HG03442 (cell line): ENCODE measurements at regions not wholly inside any gene's neighbourhood (a gene's known extent, or its start where the extent isn't known, plus 50 kb on each side); places are given as distances from the start of the nearest gene placed in this dataset.
"Not testable (repeated sequence)": the region's sequence is repeated elsewhere in the genome, so short reads cannot be mapped to it uniquely, and the experiment has no call there.

Experiments
- ATAC-seq: cut with Tn5 transposase; IDR thresholded peaks from one replicate; pipeline ENCODE4 v1.9.1; 2021; ENCODE audit warnings: mild to moderate bottlenecking, moderate library complexity; ENCODE audit not compliant: unreplicated experiment

DNA sequence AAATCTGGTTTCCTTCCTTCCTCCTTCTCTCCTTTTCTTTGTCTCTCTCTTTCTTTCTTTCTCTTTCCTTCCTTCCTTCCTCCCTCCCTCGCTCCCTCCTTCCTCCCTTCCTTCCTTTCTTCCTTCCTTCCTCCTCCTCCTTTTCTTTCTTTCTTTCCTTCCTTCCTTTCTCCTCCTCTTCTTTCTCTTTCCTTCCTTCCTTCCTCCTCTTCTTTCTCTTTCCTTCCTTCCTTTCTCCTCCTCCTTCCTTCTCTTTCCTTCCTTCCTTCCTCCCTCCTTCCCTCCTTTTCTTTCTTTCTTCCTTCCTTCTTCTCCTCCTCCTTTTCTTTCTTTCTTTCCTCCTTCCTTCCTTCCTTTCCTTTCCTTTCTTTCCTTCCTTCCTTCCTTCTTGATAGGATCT, 61.2 kb downstream of the VIP start:
- ATAC-seq = no peak

DNA sequence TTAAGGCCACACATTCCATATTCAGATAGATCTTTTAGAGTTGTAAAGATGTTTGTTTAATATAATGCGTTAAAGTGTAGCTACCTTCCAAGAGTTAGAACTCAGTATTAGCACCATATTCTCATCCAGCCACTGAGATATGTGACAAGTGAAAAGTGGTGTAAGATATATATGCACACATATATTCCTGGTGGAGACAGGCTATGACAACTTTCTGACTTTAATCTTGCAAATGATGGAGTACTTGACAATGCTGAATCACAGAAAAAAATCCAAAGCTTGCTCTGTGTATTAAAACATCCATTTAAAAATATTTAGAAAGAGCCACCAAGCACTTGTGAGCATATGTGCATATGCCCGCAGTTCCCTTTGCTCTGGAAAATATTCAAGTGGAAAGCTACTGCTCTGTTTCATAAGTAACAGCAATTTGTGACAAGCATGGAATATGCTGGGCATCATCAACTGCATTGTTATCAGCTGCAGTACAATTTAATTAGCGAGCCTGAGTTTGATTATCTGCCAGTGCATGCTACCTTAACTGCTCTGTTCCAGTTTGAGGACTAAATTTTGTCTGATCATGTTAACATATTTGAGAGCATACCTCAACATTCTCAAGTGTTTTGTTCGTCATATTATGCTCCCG, 64.8 kb downstream of the VIP start:
- no peak for ATAC-seq

DNA sequence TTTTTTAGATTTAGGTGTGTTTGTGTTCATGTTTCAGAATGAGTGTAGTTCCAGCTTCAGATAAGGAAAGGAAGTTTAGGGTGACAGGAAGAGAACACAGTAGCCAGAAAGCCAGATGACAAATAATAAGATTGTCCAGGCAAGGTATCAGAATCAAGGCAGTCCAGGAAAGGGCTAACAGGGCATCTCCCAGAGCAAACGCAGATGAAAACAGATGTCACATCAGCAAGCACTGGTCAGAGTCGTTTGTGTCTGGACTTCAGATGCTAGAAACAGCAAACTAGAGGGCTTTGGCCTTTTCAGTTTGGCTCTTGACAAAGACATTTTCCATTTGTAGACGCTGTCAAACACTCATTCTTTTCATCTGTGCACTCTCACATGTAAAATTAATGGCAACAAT, 65.5 kb downstream of the VIP start:
- no peak for ATAC-seq

DNA sequence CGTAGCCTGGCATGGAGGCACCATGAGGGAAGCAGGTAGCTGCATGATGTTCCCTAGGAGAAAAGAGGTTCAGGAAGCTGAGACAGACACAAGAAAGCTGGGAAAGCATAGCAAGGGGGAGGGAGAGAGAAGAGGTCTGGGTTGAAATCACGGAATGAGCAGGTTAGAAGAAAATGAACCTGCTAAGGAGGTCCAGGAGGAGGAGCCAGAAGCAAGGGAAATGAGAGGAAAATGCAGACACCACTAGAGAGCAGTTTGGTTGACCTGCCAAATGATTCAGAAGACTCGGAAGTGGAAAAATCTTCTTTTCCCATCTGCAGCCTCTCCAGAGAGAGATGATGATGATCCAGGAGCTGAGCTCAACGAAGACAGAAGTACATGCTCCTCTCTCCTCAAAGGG, 70.9 kb downstream of the VIP start:
- no peak for ATAC-seq

DNA sequence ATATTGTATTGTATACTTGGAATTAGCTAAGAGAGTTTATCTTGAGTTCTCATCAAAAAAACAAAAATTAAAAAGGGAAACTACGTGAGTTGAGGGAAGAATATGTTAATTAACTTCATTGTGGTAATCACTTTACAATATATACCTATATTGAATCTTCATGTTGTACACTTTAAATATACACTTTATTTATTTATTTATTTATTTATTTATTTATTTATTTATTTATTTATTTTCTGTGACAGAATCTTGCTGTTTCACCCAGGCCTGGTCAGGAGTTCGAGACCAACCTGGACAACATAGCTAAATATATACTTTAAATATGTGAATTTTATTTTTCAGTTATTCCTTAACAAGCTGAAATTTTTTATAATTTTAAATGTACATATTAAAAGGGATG, 74.1 kb downstream of the VIP start:
- no peak for ATAC-seq

DNA sequence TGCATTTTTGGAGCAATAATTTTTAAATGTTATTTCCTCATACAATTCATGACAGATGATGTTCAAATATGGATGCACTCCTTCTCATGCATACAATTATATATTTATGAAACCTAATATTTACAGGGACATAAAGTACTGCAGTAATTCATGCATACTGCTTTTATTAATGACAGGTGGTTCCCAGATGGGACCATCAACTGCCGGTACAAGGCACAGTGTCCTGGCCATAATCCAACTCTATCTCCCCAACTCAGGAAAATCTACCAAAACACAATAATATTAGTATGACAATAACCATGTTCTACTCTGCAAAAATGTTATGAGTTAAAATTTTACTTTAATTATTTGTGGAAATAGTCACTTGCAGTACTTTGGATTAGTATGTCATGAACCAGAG, 77.8 kb downstream of the VIP start:
- no peak for ATAC-seq

DNA sequence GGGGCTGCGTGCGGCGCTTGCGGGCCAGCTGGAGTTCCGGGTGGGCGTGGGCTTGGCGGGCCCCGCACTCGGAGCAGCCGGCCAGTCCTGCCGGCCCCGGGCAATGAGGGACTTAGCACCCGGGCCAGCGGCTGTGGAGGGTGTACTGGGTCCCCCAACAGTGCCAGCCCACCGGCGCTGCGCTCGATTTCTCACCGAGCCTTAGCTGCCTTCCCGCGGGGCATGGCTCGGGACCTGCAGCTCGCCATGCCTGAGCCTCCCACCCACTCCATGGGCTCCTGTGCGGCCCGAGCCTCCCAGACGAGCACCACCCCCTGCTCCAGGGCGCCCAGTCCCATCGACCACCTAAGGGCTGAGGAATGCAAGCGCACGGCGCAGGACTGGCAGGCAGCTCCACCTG, 83.8 kb downstream of the VIP start:
- ATAC-seq = not testable (repeated sequence)

DNA sequence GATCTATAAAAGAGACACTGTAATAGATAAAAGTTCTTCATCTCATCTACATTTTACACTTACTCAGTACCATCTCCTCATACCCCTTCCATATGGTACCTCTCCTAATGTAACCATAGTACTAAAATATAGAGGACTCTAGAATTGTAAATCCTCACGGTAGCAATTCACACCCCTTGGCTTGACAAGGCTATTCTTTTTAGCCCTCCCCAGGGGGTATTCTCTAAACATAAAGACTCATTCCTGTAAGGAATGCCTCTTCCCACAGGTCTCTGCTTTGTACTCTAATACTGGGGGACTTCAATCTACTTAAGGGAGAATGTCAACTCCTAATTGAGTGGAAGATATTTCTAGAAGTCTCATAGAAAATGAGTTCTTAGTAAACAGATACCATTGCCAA, 85.9 kb downstream of the VIP start:
- no peak for ATAC-seq

DNA sequence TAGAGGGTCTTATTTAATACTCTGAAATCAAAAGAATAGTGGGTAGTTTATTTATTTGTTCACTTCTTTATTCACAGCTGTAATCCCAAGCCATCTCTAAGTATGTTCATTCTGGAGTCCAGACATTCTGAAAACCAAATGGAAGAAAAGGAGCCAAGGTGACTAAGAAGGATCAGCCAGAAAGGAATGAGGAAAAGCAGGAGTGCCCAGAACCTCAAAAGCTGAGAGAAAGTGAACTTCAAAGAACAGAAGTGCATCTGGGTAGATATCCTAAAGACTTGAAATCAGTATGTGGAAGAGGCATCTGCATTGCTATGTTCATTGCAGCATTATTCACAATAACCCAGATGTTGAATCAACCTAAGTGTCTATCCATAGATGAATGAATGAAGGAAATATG, 94.8 kb downstream of the VIP start:
- no peak for ATAC-seq

DNA sequence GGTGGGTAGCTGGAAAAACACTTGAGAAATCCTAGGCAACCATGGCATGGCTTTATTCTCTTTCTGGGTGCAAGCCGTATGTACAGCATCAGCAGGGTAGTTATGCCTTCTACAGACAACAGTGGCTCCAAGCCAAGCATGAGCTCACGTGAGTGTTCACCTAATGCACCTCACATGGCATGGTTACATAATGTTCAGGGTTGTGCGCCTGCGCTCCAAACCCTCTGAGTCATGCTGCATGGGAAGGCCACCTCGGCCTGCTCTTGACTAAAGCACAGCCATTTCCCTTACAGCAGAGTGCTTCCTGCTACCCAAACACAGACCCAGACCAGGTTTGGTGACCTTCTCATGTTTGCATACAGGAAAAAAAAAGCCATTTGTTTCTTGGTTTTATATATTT, 96.2 kb downstream of the VIP start:
- no peak for ATAC-seq

DNA sequence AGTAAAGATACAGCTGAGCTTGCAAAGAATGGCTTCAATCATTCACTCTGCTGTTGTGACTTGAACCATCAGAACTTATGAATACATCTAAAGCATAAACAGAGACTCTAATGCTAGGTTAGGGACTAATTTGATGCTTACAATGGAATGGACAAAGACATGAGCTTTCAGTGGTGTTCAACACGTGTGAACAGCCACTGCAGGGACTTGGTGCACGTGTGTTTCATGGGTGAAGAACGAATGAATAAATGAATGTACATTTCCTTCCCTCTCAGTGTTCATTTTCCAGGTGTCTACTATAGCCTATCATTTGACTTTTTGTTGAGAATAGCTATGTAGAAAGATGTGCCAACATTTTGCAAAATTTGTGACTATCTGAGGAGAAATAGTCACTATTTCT, 98.3 kb downstream of the VIP start:
- no peak for ATAC-seq

DNA sequence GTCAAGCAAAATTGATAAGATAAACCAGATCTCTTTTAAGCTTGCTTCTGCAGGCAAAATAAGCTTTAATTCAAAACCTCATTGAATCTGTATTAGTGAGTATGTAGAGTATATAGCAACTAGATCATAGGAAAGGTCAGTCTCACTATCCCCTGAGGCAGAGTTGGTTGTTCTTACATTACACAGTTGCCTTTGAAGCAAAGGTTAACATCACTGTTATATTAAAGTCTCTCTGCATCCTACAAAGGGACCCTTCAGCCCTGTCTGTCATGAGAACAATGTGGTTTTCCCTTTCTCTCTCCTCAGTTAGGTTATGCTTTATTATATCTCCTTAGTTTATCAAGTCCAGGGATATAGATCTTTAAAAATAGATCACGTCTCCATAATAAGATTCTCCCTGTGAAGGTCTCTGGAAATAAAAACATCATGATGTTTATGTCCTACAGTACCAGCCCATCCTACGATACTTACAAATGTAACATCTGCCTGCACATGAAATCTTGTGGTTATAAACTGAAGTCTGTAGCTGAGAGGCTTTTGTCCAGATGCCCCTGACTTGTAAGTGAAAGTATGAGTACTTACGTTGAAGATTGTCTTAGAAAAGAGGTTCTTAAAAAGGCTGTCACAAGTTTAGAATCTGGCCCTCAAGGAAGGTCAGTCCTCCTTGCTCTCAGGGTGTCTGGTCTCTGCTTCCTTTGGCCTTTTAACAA, 103.6 kb downstream of the VIP start:
- ATAC-seq = no peak

DNA sequence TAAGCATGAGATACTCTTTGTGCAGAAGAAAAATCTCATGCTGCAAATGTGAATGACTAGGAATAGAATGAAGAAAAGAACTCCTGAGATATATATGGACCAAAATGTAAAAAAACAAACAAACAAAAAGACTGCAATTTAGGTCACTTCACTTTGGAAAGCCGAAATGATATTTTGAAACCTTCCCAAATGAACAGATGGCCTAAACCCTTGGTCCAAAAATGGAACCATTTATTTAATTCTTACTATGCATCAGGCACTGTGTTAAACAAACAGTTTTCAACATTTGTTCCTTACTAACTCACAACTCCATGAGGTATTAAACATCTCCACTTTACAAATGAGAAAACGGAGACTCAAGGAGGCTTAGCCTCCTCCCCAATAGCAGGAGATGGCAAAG, 107.5 kb downstream of the VIP start:
- no peak for ATAC-seq

DNA sequence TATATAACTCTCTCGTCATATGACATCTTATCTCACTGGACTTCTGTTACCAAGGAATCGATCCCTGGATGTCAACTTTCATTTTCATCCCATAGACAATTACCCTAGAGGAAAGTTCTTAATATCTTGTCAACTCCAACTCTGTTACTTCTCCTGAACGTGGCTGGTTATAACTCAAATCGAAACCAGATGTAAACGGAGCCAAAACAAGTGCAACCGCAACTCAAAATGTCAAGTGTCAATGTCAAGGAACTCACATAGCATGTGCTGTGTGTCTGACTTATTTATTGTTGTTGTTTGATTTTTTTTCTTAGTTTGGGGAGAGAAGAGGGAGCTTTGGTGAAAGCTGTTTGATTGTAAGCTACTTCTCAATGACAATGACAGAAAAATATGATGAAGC, 108.6 kb downstream of the VIP start:
- peak; percentile 66 for ATAC-seq

DNA sequence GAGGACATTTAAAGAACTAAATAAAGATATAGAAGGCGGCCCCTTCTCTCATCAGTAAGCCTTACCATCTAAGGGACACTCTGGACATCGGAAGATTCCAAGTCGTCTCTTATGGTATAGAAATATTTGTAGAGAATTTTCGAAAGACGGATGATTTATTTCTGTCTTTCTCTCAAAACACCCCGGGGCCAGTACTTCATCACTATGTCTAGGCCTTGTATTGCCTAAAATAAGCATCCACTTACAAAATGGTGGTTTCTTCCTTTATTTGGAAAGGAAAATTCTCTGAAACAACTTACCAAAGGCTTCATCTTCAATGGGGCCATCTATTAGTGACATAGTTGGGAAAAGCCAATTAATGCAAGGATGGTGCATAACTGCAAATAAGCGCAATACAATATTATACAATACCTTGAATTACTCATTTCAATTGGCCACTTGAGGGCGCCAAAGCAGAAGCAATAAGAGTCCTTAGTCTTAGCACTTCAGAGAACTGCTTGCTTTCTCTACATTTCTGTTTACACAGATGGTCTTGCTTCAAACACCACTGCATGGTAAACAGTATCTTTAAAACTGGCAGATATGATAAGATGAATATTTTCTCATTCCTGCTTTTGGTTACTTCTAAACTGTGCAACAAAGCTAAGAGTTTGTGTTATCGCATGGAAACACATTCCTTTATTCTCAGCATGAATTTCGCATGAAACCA, 113.2 kb downstream of the VIP start:
- peak; percentile 89 for ATAC-seq

DNA sequence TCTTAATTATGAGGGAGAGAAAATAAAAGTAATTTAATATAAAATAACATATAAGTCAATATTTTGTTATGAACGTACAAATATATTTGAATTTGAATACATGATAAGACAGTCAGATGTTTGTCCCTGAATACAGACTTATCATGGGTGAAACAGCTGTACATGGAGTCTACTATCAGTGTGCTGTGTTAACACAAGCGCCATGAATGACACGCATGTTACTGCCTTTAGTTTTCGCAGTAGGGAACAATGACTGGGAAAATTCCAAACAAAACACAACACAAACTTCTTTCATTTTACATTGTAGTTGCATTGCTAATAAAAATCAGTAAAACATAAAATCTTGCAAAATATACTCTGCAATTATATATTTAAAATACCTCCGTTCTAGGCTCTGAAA, 108.6 kb downstream of the FBXO5 start:
- ATAC-seq = no peak

DNA sequence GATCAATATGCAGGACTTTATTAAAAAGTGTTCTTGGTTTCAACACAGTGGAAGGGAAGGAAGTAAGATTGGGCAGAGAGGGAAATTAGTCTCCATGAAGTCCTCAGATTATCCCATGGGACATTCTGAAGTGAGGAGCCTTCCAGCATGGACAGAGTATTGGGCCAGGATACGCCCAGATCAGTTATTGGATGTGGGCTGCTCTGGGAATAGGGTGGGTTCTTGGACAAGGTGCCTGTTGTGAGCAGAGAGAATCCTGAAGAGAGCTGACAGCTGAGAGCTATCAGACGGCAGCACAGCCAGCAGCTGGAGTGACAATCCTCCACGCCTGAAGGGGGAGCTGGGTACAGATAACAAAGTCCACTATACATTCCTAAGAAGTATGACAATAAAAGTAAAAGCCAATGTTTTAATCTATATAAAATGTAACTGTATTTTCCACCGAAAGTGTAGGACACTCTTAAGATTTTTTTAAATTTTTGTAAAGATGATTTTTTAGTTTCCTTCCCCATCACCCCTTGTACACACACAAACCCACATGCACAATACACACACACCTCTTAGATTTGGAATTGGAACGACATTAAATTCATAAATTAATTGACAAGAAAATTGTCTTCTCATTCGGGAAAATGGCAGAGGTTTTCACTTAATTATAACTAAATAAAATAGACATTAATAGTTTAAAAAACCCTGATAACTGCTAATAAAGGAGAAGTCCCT, 107.8 kb downstream of the FBXO5 start:
- ATAC-seq = no peak

DNA sequence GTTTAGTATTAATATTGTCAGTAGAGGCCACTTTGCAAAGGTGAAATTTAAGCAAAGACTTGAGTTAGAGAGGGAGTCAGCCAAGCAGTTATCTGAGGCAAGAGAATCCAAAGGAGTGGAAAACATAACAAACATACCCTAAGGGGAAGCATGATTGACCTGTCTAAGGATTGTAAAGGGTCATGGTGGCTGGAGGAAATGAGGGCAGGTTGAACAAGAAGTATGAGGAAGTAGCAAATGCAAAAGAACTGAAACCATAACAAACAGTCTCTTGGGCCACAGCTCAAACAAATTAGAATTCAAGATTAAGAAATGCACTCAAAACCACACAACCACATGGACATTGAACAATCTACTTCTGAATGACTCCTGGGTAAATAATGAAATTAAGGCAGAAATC, 103.2 kb downstream of the FBXO5 start:
- no peak for ATAC-seq

DNA sequence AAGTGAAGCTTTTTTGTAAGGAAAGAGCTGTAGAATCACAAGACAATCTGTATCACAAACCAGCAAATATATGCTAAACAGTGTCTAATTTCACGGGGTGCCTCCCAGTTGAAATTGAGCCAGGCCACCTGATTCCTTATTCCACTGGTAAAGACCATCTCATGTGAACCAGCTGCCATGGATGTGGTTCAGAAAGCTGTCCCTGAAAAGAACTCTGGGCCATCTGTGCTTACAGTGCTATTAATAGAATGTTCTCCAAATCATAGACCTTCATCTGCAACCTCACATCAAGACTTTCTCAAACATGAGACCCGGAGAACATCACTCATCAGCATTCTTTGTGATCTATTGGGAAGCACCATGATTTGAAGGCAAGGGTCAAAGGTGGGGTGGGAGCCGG, 89.7 kb downstream of the FBXO5 start:
- ATAC-seq = no peak

DNA sequence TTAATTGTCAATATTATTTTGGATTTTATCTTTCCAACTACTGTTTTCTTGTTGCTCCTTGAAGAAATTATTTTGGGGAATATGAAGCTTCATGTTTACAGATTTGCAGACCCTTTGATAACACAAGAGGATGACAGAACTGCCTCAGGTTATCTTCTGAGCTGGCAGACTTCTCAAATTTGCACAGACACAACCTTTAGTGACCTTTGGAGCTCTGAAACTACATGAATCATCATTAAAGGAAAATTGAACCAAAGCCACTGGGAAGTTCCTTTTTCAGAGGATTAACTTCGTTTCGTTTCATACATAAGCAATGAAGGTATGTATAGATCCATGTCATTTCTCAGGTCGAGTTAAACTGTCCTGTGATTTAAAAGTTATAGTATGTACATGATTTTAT, 85.9 kb downstream of the FBXO5 start:
- ATAC-seq = no peak

DNA sequence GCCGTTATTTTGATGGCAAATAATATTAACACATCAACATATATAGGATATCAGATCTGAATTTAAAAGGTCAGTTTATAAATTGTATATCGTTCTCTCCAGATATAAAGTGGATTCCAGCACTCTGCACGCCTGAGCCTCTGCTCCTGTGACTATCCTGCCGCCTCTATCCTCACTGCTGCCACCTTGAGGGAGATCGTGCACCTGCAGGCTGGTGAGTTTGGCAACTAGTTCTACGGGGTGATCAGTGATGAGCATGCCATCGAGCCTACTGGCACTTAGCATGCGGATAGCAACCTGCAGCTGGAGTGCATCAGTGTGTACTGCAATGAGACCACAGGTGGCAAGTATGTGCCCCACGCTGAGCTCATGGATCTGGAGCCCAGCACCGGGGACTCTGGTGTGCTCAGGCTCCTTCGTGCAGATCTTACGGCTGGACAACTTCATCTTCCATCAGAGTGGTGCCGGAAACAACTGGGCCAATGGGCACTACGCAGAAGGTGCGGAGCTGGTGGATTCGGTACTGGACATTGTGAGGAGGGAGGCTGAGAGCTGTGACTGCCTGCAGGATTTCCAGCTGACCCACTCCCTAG, 84.9 kb downstream of the FBXO5 start:
- ATAC-seq = peak; percentile 99
